ENCODE measurements at regions not wholly inside any gene's neighbourhood (a gene's known extent, or its start where the extent isn't known, plus 50 kb on each side); places are given as distances from the start of the nearest gene placed in this dataset.

GRCh38 chr5:54756301-54756700 lies 229.1 kb downstream of the ESM1 start:
- TF ChIP-seq, protein P1, sequence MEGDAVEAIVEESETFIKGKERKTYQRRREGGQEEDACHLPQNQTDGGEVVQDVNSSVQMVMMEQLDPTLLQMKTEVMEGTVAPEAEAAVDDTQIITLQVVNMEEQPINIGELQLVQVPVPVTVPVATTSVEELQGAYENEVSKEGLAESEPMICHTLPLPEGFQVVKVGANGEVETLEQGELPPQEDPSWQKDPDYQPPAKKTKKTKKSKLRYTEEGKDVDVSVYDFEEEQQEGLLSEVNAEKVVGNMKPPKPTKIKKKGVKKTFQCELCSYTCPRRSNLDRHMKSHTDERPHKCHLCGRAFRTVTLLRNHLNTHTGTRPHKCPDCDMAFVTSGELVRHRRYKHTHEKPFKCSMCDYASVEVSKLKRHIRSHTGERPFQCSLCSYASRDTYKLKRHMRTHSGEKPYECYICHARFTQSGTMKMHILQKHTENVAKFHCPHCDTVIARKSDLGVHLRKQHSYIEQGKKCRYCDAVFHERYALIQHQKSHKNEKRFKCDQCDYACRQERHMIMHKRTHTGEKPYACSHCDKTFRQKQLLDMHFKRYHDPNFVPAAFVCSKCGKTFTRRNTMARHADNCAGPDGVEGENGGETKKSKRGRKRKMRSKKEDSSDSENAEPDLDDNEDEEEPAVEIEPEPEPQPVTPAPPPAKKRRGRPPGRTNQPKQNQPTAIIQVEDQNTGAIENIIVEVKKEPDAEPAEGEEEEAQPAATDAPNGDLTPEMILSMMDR (IDR thresholded peaks at IDR 0.05; ENCODE audit: low read depth, low read length, missing control alignments), result no peak
- DNase-seq (ENCODE audit: low read depth), result no peak
- in situ Hi-C loops (cut with HindIII; ENCODE audit: low sequenced_read_pairs), result no loop called here
- H3K4me3 ChIP-seq (ENCODE audit: low read depth, low read length), result no peak overlapping the region

GRCh38 chr5:54754878-54755277 lies 230.5 kb downstream of the ESM1 start:
- DNase-seq (ENCODE audit: low read depth), result no peak
- in situ Hi-C loops (cut with HindIII; ENCODE audit: low sequenced_read_pairs), result no loop called here
- TF ChIP-seq, protein P1 (IDR thresholded peaks at IDR 0.05; ENCODE audit: low read depth, low read length, missing control alignments), result no peak
- no peak overlapping the region for H3K4me3 ChIP-seq (ENCODE audit: low read depth, low read length)

- TF ChIP-seq, protein P1 (IDR thresholded peaks at IDR 0.05; ENCODE audit: low read depth, low read length, missing control alignments), result no peak
- no peak for DNase-seq (ENCODE audit: low read depth)
- in situ Hi-C loops (cut with HindIII; ENCODE audit: low sequenced_read_pairs), result no loop called here
- H3K4me3 ChIP-seq (ENCODE audit: low read depth, low read length), result no peak overlapping the region
Observed at GRCh38 chr5:54754420-54754819, 231.0 kb downstream of the ESM1 start.

- DNase-seq (ENCODE audit: low read depth), result no peak
- TF ChIP-seq, protein P1 (IDR thresholded peaks at IDR 0.05; ENCODE audit: low read depth, low read length, missing control alignments), result no peak
- in situ Hi-C loops (cut with HindIII; ENCODE audit: low sequenced_read_pairs), result no loop called here
- no peak overlapping the region for H3K4me3 ChIP-seq (ENCODE audit: low read depth, low read length)
Observed at GRCh38 chr5:54753753-54754152, 231.6 kb downstream of the ESM1 start.

- TF ChIP-seq, protein P1 (IDR thresholded peaks at IDR 0.05; ENCODE audit: low read depth, low read length, missing control alignments), result no peak
- no peak for DNase-seq (ENCODE audit: low read depth)
- in situ Hi-C loops (cut with HindIII; ENCODE audit: low sequenced_read_pairs), result no loop called here
- no peak overlapping the region for H3K4me3 ChIP-seq (ENCODE audit: low read depth, low read length)
Observed at GRCh38 chr5:54753034-54753433, 232.4 kb downstream of the ESM1 start.

- H3K4me3 ChIP-seq (ENCODE audit: low read depth, low read length), result no peak overlapping the region
- in situ Hi-C loops (cut with HindIII; ENCODE audit: low sequenced_read_pairs), result no loop called here
- TF ChIP-seq, protein P1 (IDR thresholded peaks at IDR 0.05; ENCODE audit: low read depth, low read length, missing control alignments), result no peak
- no peak for DNase-seq (ENCODE audit: low read depth)
Observed at GRCh38 chr5:54748527-54748926, 231.0 kb downstream of the SNX18 start.

Data from astrocyte of the cerebellum (primary cell).